DOHH2 (cell line): ENCODE measurements at regions not wholly inside any gene's neighbourhood (a gene's known extent, or its start where the extent isn't known, plus 50 kb on each side); places are given as distances from the start of the nearest gene placed in this dataset.

ENCODE experiments used
- CTCF ChIP-seq: fragments of 200-600 bp; sonication (generic); IDR thresholded peaks from one replicate; pipeline ENCODE4 v1.5.1; 2014; ENCODE audit warnings: antibody characterized with exemption, mild to moderate bottlenecking, low read depth, low read length; ENCODE audit not compliant: poor library complexity, severe bottlenecking
- EZH2phosphoT487 ChIP-seq: fragments of 200-600 bp; sonication (generic); IDR thresholded peaks from 2 replicates; pipeline ENCODE4 v1.6.1; 2017; ENCODE audit warnings: borderline replicate concordance, mild to moderate bottlenecking, antibody characterized with exemption, low read length, moderate library complexity, mixed read lengths

DNA sequence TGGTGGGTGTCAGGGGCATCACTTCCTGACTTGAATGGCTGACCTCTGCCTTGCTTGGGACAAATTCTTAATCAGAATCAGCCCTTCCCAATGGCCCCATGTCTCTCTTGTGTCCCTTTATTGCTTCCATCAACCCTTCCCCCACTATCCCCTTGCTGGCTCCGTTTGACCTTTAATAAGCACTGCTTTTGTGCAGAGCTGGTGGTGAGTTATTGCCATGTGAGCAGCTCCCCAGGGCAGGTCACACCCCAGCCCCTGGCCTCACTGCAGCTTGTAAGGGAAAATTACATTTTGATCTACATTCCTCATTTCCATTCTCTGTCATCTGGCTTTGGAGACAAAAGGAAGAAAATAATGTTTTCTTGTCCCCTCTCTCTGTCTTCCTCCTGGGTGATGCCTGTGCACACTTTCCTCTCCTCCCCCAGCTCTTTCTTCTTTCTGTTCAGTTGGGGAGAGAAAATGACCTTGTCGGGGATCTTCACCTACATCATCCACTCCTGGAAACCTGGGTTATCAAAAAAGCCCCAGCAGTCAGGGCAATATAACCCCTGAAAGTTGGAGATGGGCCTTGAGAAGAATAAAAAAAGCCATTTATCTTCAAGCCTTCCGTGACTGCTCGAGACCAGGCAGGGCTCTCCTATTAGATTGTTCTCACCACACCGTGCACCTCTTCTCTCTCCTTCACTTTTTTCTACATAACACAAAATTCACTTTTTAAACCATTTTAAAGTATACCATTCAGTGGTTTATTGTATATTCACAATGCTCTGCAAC, 100.4 kb upstream of the SRRM4 start:
- no peak for TF ChIP-seq CTCF
- TF ChIP-seq EZH2phosphoT487: no peak
